Endothelial cell of umbilical vein (primary cell): ENCODE measurements at regions not wholly inside any gene's neighbourhood (a gene's known extent, or its start where the extent isn't known, plus 50 kb on each side); places are given as distances from the start of the nearest gene placed in this dataset.

ENCODE experiments used
- BruUV-seq: library from RNA; stranded (reverse); fragments of 400-500 nt; replicated peaks from 2 replicates; lab custom pipeline; 2021; lab: Mats Ljungman, UMichigan
- CTCF ChIA-PET: fragments of 300-600, 350-600 bp; sonication (Branson Sonifier 250); formaldehyde crosslinking; loops from one replicate; lab custom pipeline; 2021; ENCODE audit warnings: antibody characterized with exemption, inconsistent platforms; lab: Charles Lee
- POLR2A ChIA-PET: fragments of 300-600, 350-600 bp; sonication (Branson Sonifier 250); formaldehyde crosslinking; loops from one replicate; lab custom pipeline; 2021; ENCODE audit warnings: antibody characterized with exemption, inconsistent platforms; lab: Charles Lee
- DNase-seq: peaks from one replicate; pipeline ENCODE4 v3.0.0-alpha.2; 2011; ENCODE audit warnings: low read depth, low spot score
- FAIRE-seq: peaks from 2 replicates; lab custom pipeline; 2011; peaks lifted over from hg19 to GRCh38; lab: Jason Lieb, UNC
- H2AFZ ChIP-seq: 2 replicates; pipeline ENCODE4 v1.6.0; 2012; ENCODE audit warnings: low read depth, low read length, control low read depth, inconsistent platforms
- H3K27ac ChIP-seq: 2 replicates; pipeline ENCODE4 v1.5.1; 2011; ENCODE audit warnings: low read depth, mild to moderate bottlenecking, control low read depth, low read length, moderate library complexity; ENCODE audit not compliant: insufficient read depth
- H3K27me3 ChIP-seq, 2 experiments: 2 replicates each; pipeline versions ENCODE4 v1.6.0 to v1.6.1; 2011; ENCODE audit warnings: low read length in 2 of 2, mixed read lengths in 1 of 2; ENCODE audit not compliant: control insufficient read depth in 2 of 2, insufficient read depth in 2 of 2
- H3K36me3 ChIP-seq, 2 experiments: 2 replicates in 1 of 2; 3 replicates in 1 of 2; pipeline ENCODE4 v1.5.1; 2011; ENCODE audit warnings: low read length in 2 of 2, mild to moderate bottlenecking in 1 of 2, moderate library complexity in 1 of 2; ENCODE audit not compliant: control insufficient read depth in 2 of 2, insufficient read depth in 2 of 2; ENCODE audit errors: extremely low read depth in 1 of 2
- H3K4me1 ChIP-seq: 3 replicates; pipeline ENCODE4 v1.5.1; 2011; ENCODE audit warnings: mild to moderate bottlenecking, low read length; ENCODE audit not compliant: control insufficient read depth, insufficient read depth; ENCODE audit errors: extremely low read depth
- H3K4me2 ChIP-seq: 2 replicates; pipeline ENCODE4 v1.6.1; 2011; ENCODE audit warnings: low read length, control low read depth, mixed read lengths; ENCODE audit not compliant: insufficient read depth
- H3K4me3 ChIP-seq, 3 experiments: fragments of 200-600 bp in 1 of 3; sonication (generic), shearing (Covaris generic) in 1 of 3; replicated peaks in 1 of 3; 2 replicates each; pipeline ENCODE4 v1.5.1; 2011 to 2016; ENCODE audit warnings: control low read depth in 3 of 3, low read length in 3 of 3, mild to moderate bottlenecking in 2 of 3, inconsistent platforms in 1 of 3, low read depth in 1 of 3, moderate library complexity in 1 of 3; ENCODE audit not compliant: insufficient read depth in 1 of 3
- H3K79me2 ChIP-seq: 2 replicates; pipeline ENCODE4 v1.6.0; 2012; ENCODE audit warnings: low read length, inconsistent platforms; ENCODE audit not compliant: control insufficient read depth, insufficient read depth
- H3K9ac ChIP-seq: replicated peaks from 2 replicates; pipeline ENCODE3; 2011; ENCODE audit warnings: low read length, control low read depth; ENCODE audit not compliant: insufficient read depth; ENCODE audit errors: extremely low read depth
- H3K9me1 ChIP-seq: replicated peaks from 3 replicates; pipeline ENCODE4 v1.6.0; 2011; ENCODE audit warnings: mild to moderate bottlenecking, low read length; ENCODE audit not compliant: control insufficient read depth, insufficient read depth; ENCODE audit errors: extremely low read depth
- H3K9me3 ChIP-seq: replicated peaks from 2 replicates; pipeline ENCODE4 v1.5.1; 2012; ENCODE audit warnings: low read length, inconsistent platforms; ENCODE audit not compliant: control insufficient read depth, insufficient read depth
- H4K20me1 ChIP-seq: replicated peaks from 2 replicates; pipeline ENCODE3; 2011; ENCODE audit warnings: mild to moderate bottlenecking, low read length; ENCODE audit not compliant: control insufficient read depth, insufficient read depth; ENCODE audit errors: extremely low read depth
- CTCF ChIP-seq, 2 donors: IDR thresholded peaks; 1 replicate in 1 of 2; 2 replicates in 1 of 2; pipeline ENCODE4 v1.5.1; 2011; ENCODE audit warnings: low read length in 2 of 2, mild to moderate bottlenecking in 2 of 2, moderate library complexity in 2 of 2, control low read depth in 1 of 2, inconsistent platforms in 1 of 2, low read depth in 1 of 2; ENCODE audit not compliant: insufficient read depth in 1 of 2; ENCODE audit errors: extremely low read depth in 1 of 2
- EZH2 ChIP-seq: IDR thresholded peaks from 2 replicates; pipeline ENCODE4 v1.6.1; 2012; ENCODE audit warnings: borderline replicate concordance, low read depth, mild to moderate bottlenecking, moderate library complexity, low read length, inconsistent platforms; ENCODE audit not compliant: severe bottlenecking
- FOS ChIP-seq: IDR thresholded peaks from 2 replicates; pipeline ENCODE4 v1.6.1; 2011; ENCODE audit warnings: mild to moderate bottlenecking, low read length, moderate library complexity, borderline replicate concordance; ENCODE audit not compliant: insufficient read depth
- GATA2 ChIP-seq: IDR thresholded peaks from 2 replicates; pipeline ENCODE4 v1.7.0; 2011; ENCODE audit warnings: low read depth, mild to moderate bottlenecking, moderate library complexity, mixed read lengths, low read length; ENCODE audit not compliant: insufficient read length, insufficient read depth
- JUN ChIP-seq: IDR thresholded peaks from 2 replicates; pipeline ENCODE4 v1.6.1; 2011; ENCODE audit warnings: borderline replicate concordance, low read depth; ENCODE audit not compliant: insufficient read length, insufficient read depth
- MAX ChIP-seq: IDR thresholded peaks from 2 replicates; pipeline ENCODE4 v1.6.1; 2011; ENCODE audit not compliant: insufficient read depth, insufficient read length
- MYC ChIP-seq: IDR thresholded peaks from one replicate; pipeline ENCODE4 v1.6.1; 2011; ENCODE audit warnings: mild to moderate bottlenecking, low read depth, low read length
- POLR2A ChIP-seq: IDR thresholded peaks from 2 replicates; pipeline ENCODE4 v1.6.1; 2012; ENCODE audit warnings: low read depth, mild to moderate bottlenecking, control low read depth, low read length
- POLR2AphosphoS5 ChIP-seq: IDR thresholded peaks from 2 replicates; pipeline ENCODE4 v1.6.1; 2012; ENCODE audit warnings: low read depth, mild to moderate bottlenecking, control low read depth, low read length, moderate library complexity; ENCODE audit not compliant: insufficient read depth
- dilution Hi-C: fragments of 300-500 bp; cut with MboI; formaldehyde crosslinking; loops from one replicate; pipeline ENCODE4 v1.15.0; 2019; ENCODE audit warnings: low sequenced_read_pairs; ENCODE audit not compliant: extremely low pct_ligation_motif_present
- intact Hi-C: fragments of 100-400 bp; cut with micrococcal nuclease; formaldehyde crosslinking; loops from one replicate; pipeline ENCODE4 v1.10.0; 2022

- DNase-seq, result no peak
- TF ChIP-seq GATA2, result no peak
- no peak for TF ChIP-seq POLR2A
- no peak for TF ChIP-seq CTCF (IDR thresholded peaks at IDR 0.05; ENCODE audit: extremely low read depth in 1 of 2, insufficient read depth in 1 of 2, low read depth in 1 of 2, low read length in 2 of 2)
- no peak for TF ChIP-seq POLR2AphosphoS5
- TF ChIP-seq MYC, result no peak
- no peak for TF ChIP-seq EZH2
- TF ChIP-seq MAX, result no peak
- no peak for TF ChIP-seq FOS
- no peak for TF ChIP-seq JUN
- H3K27ac ChIP-seq, result no peak overlapping the region
- no TSS peak for BruUV-seq
- no peak for FAIRE-seq
- H3K27me3 ChIP-seq, result no peaks in the 10 kb centered on the region
- H3K4me1 ChIP-seq, result no peaks in the 10 kb centered on the region
- no peaks in the 10 kb centered on the region for H3K9me1 ChIP-seq
- no peaks in the 10 kb centered on the region for H3K36me3 ChIP-seq
- dilution Hi-C loops (no loop called here), intact Hi-C loops (loop anchor here (10.0 kb wide), 1 partner anchor 79 kb away; no protein-coding TSS in a partner anchor)
- no peaks in the 10 kb centered on the region for H3K9me3 ChIP-seq
- H4K20me1 ChIP-seq, result no peaks in the 10 kb centered on the region
- POLR2A ChIA-PET, result no interaction called here
- no peaks in the 10 kb centered on the region for H3K79me2 ChIP-seq
- no peak overlapping the region for H3K9ac ChIP-seq
- CTCF ChIA-PET, result no interaction called here
- H3K4me3 ChIP-seq, result no peak overlapping the region
- no peak overlapping the region for H3K4me2 ChIP-seq
- no peak overlapping the region for H2AFZ ChIP-seq
These were observed 112.6 kb upstream of the TNPO1 start for GRCh38 chr5:72703876-72704275.
